ENCODE measurements at regions not wholly inside any gene's neighbourhood (a gene's known extent, or its start where the extent isn't known, plus 50 kb on each side); places are given as distances from the start of the nearest gene placed in this dataset.

DNA sequence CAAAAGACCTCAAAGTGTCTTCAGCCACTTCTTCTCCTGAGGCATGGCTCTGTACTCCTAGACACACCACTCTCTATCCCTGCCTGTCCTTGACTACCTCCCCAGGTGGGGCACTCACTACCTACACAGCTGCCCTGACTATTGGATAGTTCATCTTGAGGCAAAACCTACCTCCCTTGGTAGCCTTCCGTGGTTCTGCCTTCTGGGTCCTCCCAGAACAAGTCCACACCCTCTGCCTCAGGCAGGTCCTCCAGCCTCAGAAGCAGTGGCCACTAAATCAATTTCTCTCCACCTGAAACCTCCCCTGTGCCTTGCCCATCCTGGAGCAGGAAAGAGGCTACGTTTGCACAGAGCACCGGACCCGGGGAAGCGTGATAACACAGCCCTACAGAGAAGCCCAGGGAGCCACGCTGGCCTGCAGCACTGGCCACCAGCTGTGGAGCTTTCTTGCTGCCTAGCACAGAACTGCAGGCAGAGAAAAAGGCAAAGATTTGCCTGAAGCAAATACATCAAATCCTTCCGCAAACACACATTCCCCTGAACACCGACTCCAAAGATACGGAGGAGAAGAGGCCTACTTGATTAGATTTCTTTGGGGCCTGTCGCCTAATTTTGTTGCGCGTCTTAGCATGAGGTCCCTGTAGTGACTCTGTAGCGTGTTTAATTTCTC lies 141.8 kb downstream of the C9orf50 start:
- FAIRE-seq (no peak), DNase-seq (ENCODE audit: extremely low spot score, insufficient read length, low read depth) (no peak)

DNA sequence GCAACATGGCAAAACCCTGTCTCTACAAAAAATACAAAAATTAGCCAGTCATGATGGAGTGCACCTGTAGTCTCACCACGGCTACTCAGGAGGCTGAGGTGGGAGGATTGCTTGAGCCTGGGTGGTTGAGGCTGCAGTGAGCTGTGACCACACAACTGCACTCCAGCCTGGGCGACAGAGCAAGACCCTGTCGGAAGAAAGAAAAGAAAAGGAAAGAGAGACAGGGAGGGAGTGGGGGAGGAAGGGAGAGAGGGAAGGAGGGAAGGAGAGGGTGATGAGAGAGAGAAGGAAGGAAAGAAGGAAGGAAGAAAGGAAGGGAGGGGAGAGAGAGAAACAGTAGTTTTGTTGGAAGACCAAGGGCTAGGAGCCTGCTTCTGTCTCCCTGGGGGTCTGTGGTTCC lies 142.4 kb downstream of the C9orf50 start:
- DNase-seq (ENCODE audit: extremely low spot score, insufficient read length, low read depth): no peak
- FAIRE-seq: no peak

DNA sequence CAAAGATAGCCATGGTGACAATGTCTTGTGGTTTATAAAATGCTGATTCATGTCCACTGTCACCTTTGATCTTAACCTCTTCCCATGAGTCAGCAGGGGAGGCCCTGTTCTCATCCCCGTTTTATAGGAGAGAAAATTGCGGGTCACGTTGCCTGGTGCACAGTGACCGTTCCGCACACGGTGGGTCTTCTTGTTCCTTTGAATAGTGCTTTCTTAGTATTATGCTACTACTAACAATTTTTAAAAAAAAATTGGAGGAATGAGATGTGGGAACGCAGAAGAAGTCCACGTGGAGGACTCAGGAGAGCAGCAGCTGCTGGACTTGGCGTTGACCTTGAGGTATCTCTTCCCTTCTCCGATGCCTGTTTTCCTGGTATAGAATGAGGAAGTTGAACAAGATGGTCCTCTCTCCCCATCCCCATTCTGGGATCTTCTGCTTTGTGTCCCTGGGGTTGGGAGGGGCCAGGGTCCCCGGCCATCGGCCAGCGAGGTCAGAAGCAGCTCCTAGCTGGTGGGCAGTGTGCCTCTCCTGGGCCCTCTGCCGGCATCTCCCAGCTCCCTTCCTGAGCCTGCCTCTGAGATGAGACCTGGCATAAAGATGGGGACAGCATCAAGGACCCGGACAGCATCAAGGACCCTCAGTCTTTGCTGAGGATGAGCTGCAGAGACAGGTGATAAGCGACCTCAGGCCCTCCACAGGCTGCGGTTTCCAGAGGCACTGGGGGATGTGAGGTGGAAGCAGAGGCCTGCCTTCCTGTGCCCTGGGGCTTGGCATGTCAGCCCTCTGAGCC lies 143.9 kb downstream of the C9orf50 start:
- FAIRE-seq: no peak

DNA sequence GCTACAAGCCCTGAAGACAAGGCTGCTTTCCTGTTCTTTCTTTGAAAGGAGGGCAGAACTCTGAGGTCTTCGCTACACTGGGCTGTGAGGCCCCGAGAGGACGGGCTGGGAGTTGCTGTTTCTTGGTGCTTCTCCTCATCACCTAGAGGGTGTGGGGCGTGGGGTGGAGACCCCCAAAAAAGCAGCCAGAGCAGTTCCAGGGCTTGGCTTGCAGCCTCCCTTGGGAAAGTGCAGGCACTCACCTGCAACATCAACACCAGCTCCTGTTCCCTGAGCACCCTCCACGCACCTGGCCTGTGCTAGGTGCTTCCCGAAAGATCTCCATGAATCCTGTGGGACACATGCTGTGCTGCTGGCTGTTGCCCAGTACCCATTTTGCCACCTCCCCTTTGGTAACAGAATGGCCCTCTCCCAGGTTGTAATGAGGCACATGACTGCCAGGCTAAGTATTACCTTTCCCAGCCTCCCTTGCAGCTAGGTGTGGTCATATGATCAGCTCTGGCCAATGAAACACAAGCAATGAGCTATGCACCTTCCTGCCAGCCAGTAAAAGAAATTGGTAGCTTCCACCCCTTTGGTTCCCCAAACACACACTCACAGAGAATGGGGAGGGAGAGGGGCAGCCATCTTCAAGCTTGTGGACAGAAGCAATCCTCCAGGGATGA lies 146.0 kb downstream of the C9orf50 start:
- DNase-seq (ENCODE audit: extremely low spot score, insufficient read length, low read depth) (no peak), FAIRE-seq (no peak)

More for the DNA sequence above, 143.9 kb downstream of the C9orf50 start:
- DNase-seq (ENCODE audit: extremely low spot score, insufficient read length, low read depth): no peak

DNA sequence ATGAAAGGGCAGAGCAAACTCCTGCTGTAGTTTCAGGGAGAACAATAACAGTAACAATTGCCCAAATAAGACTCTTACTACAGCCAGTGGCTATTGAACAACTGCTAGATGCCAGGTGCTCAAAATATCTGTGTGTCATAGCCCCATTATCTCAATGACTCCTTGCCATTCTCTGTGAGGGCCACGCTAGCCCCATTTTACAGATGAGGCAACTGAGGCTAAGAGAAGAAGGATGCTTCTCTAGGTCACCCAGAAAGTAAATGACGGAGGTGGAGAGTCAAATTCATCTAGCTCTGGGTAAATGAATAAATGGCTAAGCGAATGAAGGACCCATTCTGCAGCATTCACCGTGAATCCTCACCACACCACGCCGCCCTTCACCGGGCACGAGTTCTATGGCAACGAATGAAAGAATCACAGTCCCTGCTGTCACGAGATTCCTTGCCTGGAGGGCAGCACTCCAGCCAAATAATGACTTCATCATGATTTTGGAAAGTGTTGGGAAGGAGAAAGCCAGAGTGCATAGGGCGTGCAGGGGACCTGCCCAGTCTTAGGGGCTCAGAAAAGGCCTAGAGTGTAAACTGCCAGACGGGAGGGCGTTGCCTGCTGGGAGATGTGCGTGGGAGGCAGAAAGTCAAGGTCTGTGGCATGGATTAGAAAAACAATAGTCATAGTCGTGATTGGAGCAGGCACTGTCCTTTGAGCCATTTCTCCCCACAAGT lies 147.2 kb downstream of the C9orf50 start:
- DNase-seq (ENCODE audit: extremely low spot score, insufficient read length, low read depth) (no peak), FAIRE-seq (no peak)

DNA sequence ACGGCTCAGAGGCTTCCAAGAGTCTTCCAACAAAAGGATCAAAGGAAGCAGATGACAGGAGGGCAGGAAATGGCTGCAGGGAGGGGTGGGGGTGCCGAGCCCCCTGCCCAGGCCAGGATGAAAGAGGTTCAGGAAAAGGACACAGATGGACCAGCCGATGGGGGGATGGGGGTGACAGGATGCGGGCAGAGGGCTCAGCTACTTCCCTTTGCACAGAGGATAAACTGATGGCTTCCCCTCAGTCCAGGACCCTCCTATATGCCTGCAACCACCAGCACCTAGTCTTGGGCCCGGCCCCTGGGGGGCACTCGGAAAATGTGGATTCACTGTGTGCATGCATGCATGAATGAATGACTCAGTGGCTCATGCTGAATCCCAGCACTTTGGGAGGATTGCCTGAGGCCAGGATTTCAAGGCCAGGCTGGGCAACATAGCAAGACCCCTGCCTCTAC lies 148.2 kb downstream of the C9orf50 start:
- FAIRE-seq: no peak
- no peak for DNase-seq (ENCODE audit: extremely low spot score, insufficient read length, low read depth)

DNA sequence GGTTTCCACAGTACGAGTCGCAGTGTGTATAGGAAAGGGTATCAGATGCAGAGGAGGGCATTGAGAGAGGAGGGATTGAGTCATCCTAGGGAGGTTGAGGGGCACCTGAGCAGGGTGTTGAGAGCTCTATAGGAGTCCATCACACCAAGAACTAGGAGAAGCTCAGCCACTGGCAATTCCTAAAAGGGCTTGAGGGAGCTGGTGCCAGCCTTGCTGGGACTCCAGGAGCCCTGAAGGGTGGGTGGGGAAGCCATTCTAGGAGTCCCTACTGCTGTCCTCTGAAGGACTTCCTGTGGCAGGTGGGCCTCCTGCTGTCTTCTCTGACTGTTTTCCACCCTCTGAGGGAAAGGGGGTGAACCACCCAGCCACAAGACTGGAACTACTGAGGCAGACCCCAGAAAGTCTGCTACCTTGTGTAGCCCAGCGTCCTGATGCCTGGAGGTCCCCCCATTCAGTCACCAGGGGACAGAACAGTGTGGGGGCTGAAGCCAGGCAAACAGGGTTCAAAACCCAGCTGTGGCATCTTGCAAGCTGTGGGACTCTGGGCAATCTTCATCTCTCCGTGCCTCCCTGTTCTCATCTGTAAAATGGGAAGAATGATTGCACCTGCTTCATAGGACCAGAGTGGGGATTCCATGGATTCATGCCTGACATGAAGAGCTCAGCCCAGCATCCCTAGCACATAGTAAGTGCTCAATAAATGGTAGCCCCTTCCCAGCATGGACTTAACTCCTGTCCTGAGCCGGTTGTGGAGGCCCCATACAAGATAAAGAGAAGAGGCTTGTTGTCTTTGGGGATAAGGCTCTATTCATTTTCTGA lies 149.5 kb downstream of the C9orf50 start:
- no peak for DNase-seq (ENCODE audit: extremely low spot score, insufficient read length, low read depth)
- no peak for FAIRE-seq

DNA sequence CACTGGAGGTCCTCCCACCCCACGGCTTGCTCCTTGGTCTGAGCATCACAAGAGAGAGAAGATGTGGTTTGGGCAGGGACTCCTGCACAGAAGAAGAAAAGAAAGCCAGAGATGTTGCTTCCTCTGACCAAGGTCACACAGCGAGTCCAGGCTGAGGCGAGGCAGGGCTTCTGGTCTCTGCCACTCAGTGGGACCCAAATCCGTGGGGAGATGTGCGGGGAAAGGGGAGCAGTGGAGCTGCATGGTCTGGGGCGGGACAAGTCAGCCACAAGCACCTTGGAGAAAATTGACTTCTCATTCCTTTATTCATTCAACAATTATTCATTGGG lies 150.9 kb downstream of the C9orf50 start:
- FAIRE-seq: no peak
- DNase-seq (ENCODE audit: extremely low spot score, insufficient read length, low read depth): no peak

DNA sequence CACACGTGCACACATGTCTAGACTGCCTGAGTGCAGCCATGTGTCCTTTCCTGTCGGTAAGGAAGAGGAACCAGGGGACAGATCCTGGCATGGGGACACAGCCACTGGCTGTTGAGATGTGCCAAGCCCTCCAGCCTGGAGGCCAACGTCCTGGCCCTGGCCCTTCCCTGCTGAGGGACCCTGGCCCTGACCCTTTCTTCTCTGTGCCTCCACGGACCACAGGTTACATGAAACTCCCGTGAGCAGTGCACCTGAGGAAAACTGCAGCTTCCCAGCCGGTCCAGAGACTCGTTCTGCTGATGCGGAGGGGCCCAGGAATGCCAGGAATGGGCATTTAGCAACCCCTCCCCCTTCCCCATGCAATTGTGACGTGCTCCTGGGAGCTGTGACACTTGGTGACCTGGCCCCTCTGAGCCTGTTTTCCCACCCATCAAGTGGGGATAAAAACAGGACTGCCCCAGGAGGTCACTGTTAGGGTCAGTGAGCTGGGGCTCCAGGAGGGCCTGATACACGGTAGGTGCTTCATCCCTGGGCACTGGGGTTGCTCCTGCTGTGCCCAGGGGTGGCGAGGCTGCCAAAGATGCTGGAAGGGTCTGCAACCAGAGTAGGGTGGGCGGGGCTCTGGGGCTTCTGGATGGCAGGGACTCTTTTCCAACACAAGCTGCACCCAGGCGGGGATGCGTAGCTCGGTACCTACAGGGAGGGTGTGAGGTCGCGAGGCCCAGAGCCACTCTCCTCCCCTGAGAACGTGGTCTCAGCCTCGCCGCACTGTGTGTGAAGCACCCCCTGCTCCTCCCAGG lies 151.5 kb downstream of the C9orf50 start:
- FAIRE-seq (no peak), DNase-seq (ENCODE audit: extremely low spot score, insufficient read length, low read depth) (no peak)

DNA sequence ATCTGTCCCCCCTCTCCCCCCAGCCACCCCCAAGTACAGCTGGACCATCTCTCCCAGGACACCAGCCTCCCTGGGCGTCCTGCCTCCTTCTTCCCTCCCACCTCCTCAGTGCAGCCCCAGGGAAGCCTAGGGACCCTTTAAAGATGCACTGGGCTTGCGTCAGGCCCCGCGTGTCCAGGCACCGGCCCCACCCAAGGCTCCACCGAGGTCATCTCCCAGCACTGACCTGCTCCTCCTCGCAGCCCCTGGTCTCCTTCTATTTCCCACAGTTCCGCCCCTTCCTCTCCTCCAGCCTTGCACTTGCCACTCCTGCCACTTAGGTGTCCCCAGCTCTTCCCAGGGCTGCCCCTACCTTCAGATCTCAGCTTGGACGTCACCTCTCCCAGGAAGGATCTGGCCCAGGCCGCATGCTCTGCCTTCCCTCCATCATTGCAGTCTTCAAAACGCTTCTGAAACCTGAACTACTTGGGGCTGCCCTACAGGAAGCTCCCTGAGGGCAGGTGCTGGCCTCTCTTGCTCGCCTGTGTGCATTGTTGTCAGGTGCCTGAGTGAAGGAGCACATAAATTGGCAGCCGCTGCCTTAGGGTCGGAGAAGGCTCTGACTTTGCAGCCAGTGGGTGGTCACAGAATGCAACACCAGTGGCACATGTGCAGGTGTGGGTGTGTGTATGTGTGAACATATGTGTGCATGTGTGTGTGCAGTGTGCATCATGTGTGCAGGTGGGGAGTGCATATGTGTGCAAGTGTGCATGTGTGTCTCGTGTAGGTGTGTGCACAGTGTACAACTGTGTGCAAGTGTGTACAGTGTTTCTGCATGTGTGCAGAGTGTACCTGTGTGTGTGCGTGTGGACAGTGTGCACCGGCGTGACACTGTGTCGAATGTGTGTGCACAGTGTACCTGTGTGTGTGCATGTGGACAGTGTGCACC lies 152.9 kb downstream of the C9orf50 start:
- DNase-seq (ENCODE audit: extremely low spot score, insufficient read length, low read depth) (no peak), FAIRE-seq (no peak)

DNA sequence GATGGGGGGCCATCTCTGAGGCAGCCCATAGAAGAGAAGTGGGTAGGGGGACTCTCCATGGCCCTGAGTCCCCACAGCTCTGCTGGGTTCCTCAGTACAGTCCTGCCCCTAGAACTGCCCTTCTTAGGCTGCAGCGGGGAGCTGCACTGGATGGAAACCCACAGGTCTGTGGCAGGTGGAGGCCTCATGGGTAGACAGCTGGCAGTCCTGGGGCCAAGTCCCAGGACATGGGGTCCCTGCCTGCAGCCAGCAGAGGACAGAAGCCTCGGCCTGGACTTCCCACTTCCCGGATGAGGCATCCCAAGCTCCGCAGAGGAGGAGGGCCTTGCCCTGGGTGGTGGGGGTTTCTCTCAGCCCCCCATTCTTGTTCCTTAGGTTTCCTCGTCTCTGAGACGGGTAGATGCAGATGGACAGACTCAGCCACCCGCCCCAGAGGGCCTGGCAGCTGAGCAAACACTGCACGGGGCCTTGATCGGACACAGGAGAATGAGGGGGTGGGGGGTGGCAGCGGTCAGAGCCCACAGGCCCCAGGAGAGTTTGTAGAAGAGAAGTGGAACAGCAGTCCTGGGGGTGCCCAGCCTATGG lies 153.8 kb downstream of the C9orf50 start:
- DNase-seq (ENCODE audit: extremely low spot score, insufficient read length, low read depth) (no peak), FAIRE-seq (no peak)

DNA sequence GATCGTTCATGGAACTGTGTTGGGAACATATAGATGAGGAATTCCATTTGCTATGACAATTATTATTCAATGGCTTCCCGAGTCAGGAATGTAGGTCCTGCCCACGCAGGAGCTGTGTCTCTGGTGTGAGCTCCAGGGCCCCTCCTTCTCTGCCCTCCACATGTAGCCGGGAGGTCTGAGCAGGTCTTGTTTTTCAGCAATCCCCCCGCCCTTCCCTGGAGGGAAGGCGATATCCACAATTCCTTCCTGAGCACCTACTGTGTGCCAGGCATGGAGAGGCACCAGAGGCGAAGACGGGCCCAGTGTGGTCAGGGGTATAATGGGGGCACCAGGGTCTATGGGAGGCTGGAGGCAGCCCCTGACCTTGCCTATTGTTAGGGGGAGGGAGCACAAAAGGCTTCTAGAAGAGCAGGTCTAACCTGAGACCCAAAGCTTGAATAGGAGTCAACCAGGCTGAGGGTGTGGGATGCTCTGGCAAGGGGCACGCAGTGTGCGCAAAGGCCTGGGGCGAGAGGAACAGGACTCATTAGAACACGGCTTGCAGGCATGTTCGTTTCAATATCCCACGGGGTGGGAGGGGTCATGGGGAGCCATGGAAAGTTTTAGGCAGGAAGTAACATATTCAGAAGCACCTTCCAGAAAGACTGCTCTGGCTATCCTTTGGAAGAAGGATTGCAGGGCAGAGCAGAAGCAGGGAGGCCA lies 154.9 kb downstream of the C9orf50 start:
- no peak for DNase-seq (ENCODE audit: extremely low spot score, insufficient read length, low read depth)
- no peak for FAIRE-seq

DNA sequence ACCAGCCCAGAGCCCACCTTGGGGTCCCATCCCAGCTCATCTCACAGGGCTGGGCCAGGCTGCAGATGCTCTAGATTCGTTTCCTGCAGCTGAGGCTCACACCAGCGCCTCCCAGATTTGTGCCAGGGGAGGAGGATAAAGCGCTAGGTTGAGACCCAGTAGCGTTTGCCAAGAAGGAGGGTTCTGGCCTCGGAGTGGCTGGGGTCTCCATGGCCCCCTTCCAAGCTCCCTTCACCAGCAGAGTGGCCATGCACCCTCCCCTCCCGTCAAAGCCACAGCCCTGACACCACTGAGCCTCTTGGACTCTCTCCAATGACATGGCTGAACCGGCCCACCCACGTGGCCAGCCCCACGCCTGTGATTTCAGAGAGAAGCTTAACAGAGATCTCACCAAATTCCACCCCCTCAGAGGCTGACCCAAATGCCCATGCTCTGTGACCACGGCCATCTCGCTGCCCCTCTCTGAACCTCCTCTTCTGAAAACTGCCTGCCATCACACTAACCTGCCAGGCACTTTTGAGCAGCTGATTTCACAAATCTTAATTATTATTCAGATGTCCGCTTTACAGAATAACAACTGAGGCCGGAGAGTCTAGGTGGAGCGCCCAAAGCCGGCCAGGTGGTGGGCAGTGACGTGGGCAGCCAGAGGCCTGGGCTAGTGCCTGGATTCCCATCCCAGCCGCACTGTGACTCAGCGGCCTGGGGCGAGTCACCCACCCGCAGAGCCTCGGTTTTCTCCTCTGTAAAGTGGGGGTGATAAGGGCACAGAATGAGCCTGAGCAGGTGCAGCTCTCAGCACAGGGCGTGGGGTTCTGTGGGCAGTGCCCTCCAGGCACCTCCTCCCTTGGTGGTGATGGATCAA lies 155.7 kb downstream of the C9orf50 start:
- DNase-seq (ENCODE audit: extremely low spot score, insufficient read length, low read depth): no peak
- FAIRE-seq: no peak

DNA sequence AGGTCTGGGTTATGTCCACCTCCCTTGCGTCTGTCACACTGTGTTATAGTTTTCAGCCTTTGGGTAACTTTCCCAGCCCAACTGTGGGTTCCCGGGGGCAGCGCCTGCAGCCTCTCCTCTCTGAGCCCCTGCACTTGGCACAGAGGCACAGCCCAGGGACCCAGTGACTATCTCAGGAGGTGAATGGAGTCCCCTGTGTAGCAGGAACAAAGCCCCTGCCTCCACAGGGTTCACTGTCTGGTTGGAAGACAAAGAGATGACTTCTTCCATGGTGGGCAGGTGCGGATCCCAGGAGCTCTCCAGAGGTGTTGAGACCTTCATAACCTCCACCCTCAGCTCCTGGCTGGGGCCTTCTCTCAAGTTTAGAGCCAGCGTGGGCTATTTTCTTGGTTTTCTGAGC lies 156.9 kb downstream of the C9orf50 start:
- FAIRE-seq: no peak

DNA sequence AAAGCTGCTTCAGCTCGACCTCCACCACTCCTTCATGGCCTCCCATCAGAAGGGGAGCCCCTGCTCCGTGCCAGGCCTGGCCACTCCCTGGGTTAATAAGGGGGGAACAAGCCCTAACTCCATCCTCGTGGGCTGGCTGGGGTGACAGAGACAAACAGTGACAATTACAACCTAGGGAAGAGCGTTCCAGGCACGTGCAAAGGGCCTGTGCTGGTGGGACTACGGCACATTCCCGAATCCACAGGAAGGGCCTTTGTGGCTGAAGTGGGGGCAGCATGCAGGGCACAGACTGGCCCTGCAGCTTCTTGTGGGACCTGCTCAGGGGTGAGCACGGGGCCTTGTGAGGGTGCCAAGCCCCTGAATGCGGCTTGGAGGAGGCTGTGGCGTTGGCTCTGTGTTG lies 157.4 kb downstream of the C9orf50 start:
- FAIRE-seq: no peak
- no peak for DNase-seq (ENCODE audit: extremely low spot score, insufficient read length, low read depth)

More for the DNA sequence above, 156.9 kb downstream of the C9orf50 start:
- DNase-seq (ENCODE audit: extremely low spot score, insufficient read length, low read depth): no peak

DNA sequence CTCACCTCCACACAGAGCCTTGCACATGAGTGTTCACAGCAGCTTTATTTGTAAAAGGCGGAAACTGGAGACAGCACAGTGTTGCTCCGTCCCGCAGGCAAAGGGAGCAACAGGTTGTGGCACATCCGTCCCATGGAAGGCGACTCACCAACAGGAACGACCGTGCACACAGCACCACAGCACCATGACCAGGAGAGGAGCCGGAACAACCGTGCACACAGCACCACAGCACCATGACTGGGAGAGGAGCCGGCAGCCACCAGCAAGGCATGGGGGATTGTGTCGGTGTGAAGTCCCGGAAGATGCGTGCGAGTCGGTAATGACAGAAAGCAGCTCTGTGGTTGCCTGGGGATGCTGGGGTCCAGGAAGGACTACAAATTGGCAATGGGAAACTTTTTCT lies 158.5 kb downstream of the C9orf50 start:
- DNase-seq (ENCODE audit: extremely low spot score, insufficient read length, low read depth): no peak

More for the DNA sequence above, 158.5 kb downstream of the C9orf50 start:
- no peak for FAIRE-seq
